IMR-90 (cell line): ENCODE measurements at regions not wholly inside any gene's neighbourhood (a gene's known extent, or its start where the extent isn't known, plus 50 kb on each side); places are given as distances from the start of the nearest gene placed in this dataset.

Source experiments
- ATAC-seq: fragments of 200-7000 bp; cut with Tn5 transposase; 2 replicates; pipeline ENCODE4 v1.9.1; 2020; ENCODE audit warnings: low read depth, mild to moderate bottlenecking, moderate library complexity
- BruUV-seq: library from RNA; stranded (reverse); fragments of 400-500 nt; replicated peaks from 2 replicates; lab custom pipeline; 2021; lab: Mats Ljungman, UMichigan
- CTCF ChIA-PET: fragments of 300-600 bp; formaldehyde crosslinking; extraction: SDS; loops from one replicate; lab custom pipeline; 2021; ENCODE audit warnings: antibody characterized with exemption; lab: Yijun Ruan, JAX
- POLR2A ChIA-PET: fragments of 300-600 bp; sonication (Branson Sonifier 250); formaldehyde crosslinking; loops from one replicate; lab custom pipeline; 2022; ENCODE audit warnings: antibody characterized with exemption; ENCODE audit not compliant: unreplicated experiment; lab: Charles Lee
- DNase-seq: peaks from one replicate; pipeline ENCODE4 v3.0.0; 2013
- H2AFZ ChIP-seq: replicated peaks from 2 replicates; pipeline ENCODE3; 2013; ENCODE audit warnings: low read length, mild to moderate bottlenecking; ENCODE audit not compliant: poor library complexity
- H2AK5ac ChIP-seq: 2 replicates; pipeline ENCODE4 v1.6.1; 2013; ENCODE audit warnings: low read depth, low read length, inconsistent platforms
- H2AK9ac ChIP-seq: replicated peaks from 2 replicates; pipeline ENCODE3; 2013; ENCODE audit warnings: mild to moderate bottlenecking, low read depth, low read length, moderate library complexity; ENCODE audit not compliant: poor library complexity
- H2BK120ac ChIP-seq: 2 replicates; pipeline ENCODE4 v1.6.1; 2013; ENCODE audit warnings: low read depth, low read length, inconsistent platforms
- H2BK15ac ChIP-seq: 3 replicates; pipeline ENCODE4 v1.6.1; 2013; ENCODE audit warnings: low read depth, low read length, inconsistent platforms
- H2BK20ac ChIP-seq: 2 replicates; pipeline ENCODE4 v1.6.1; 2013; ENCODE audit warnings: low read depth, mild to moderate bottlenecking, inconsistent platforms, low read length, moderate library complexity
- H2BK5ac ChIP-seq: 2 replicates; pipeline ENCODE4 v1.6.1; 2013; ENCODE audit warnings: mild to moderate bottlenecking, low read depth, low read length, inconsistent platforms; ENCODE audit not compliant: poor library complexity, severe bottlenecking
- H3K14ac ChIP-seq: replicated peaks from 2 replicates; pipeline ENCODE4 v1.6.1; 2013; ENCODE audit warnings: low read depth, low read length, inconsistent platforms
- H3K18ac ChIP-seq: 2 replicates; pipeline ENCODE4 v1.6.1; 2013; ENCODE audit warnings: low read depth, low read length, control low read depth
- H3K23ac ChIP-seq: 2 replicates; pipeline ENCODE4 v1.6.1; 2013; ENCODE audit warnings: low read depth, low read length, inconsistent platforms
- H3K27ac ChIP-seq: 2 replicates; pipeline ENCODE4 v1.5.1; 2013; ENCODE audit warnings: mild to moderate bottlenecking, control low read depth, low read length; ENCODE audit not compliant: insufficient read depth
- H3K27me3 ChIP-seq: 2 replicates; pipeline ENCODE4 v1.6.1; 2013; ENCODE audit warnings: low read length; ENCODE audit not compliant: control insufficient read depth, insufficient read depth
- H3K36me3 ChIP-seq: 2 replicates; pipeline ENCODE4 v1.6.1; 2013; ENCODE audit warnings: low read length, mixed read lengths; ENCODE audit not compliant: control insufficient read depth, insufficient read depth
- H3K4ac ChIP-seq: 2 replicates; pipeline ENCODE4 v1.6.1; 2013; ENCODE audit warnings: low read depth, low read length, inconsistent platforms
- H3K4me1 ChIP-seq: 2 replicates; pipeline ENCODE4 v1.6.1; 2013; ENCODE audit warnings: low read length, mixed read lengths; ENCODE audit not compliant: control insufficient read depth, insufficient read depth
- H3K4me2 ChIP-seq: 2 replicates; pipeline ENCODE4 v1.6.1; 2013; ENCODE audit warnings: low read depth, mild to moderate bottlenecking, control low read depth, low read length, moderate library complexity
- H3K4me3 ChIP-seq: 2 replicates; pipeline ENCODE4 v1.5.1; 2013; ENCODE audit warnings: low read depth, mild to moderate bottlenecking, control low read depth, low read length, moderate library complexity; ENCODE audit not compliant: insufficient read depth
- H3K56ac ChIP-seq: 2 replicates; pipeline ENCODE4 v1.6.1; 2013; ENCODE audit warnings: low read length, inconsistent platforms; ENCODE audit not compliant: insufficient read depth; ENCODE audit errors: extremely low read depth
- H3K79me1 ChIP-seq, 2 experiments: 2 replicates each; pipeline ENCODE4 v1.6.1; 2013; ENCODE audit warnings: low read length in 2 of 2, inconsistent platforms in 1 of 2, low read depth in 1 of 2
- H3K9ac ChIP-seq: 2 replicates; pipeline ENCODE4 v1.6.1; 2013; ENCODE audit warnings: low read depth, low read length, control low read depth
- H3K9me1 ChIP-seq: 2 replicates; pipeline ENCODE4 v1.6.1; 2013; ENCODE audit warnings: low read length, inconsistent platforms; ENCODE audit not compliant: insufficient read depth
- H3K9me3 ChIP-seq: 2 replicates; pipeline ENCODE4 v1.6.1; 2013; ENCODE audit warnings: low read length; ENCODE audit not compliant: control insufficient read depth, insufficient read depth
- H4K20me1 ChIP-seq: 2 replicates; pipeline ENCODE4 v1.6.1; 2013; ENCODE audit warnings: low read length, inconsistent platforms; ENCODE audit not compliant: insufficient read depth
- H4K5ac ChIP-seq: 2 replicates; pipeline ENCODE4 v1.6.1; 2013; ENCODE audit warnings: mild to moderate bottlenecking, low read depth, low read length, control low read depth
- H4K8ac ChIP-seq, 2 experiments: 2 replicates each; pipeline ENCODE4 v1.6.1; 2013; ENCODE audit warnings: low read depth in 2 of 2, low read length in 2 of 2, control low read depth in 1 of 2, inconsistent platforms in 1 of 2
- H4K91ac ChIP-seq: 2 replicates; pipeline ENCODE4 v1.6.1; 2013; ENCODE audit warnings: low read depth, low read length, inconsistent platforms; ENCODE audit not compliant: insufficient read depth
- CEBPB ChIP-seq: IDR thresholded peaks from 2 replicates; pipeline ENCODE4 v1.6.1; 2012; ENCODE audit warnings: low read depth, low read length, improper control_type of control experiment
- CHD1 ChIP-seq: IDR thresholded peaks from 2 replicates; pipeline ENCODE4 v1.6.1; 2012; ENCODE audit warnings: low read depth, low read length, improper control_type of control experiment
- FOS ChIP-seq: fragments of 150-350 bp; IDR thresholded peaks from 2 replicates; pipeline ENCODE4 v1.6.1; 2016; ENCODE audit warnings: low read depth, low read length
- MXI1 ChIP-seq: IDR thresholded peaks from 2 replicates; pipeline ENCODE4 v1.6.1; 2012; ENCODE audit warnings: low read depth, mild to moderate bottlenecking, low read length, moderate library complexity, borderline replicate concordance
- NFE2L2 ChIP-seq: fragments of 150-350 bp; IDR thresholded peaks from 2 replicates; pipeline ENCODE4 v1.6.1; 2016; ENCODE audit warnings: low read depth, mild to moderate bottlenecking, low read length
- POLR2A ChIP-seq: IDR thresholded peaks from 2 replicates; pipeline ENCODE4 v1.6.1; 2012; ENCODE audit warnings: mild to moderate bottlenecking, low read depth, low read length
- RAD21 ChIP-seq: IDR thresholded peaks from 2 replicates; pipeline ENCODE4 v1.6.1; 2012; ENCODE audit warnings: low read length, improper control_type of control experiment
- RCOR1 ChIP-seq: IDR thresholded peaks from 2 replicates; pipeline ENCODE4 v1.6.1; 2012; ENCODE audit warnings: mild to moderate bottlenecking, low read length, improper control_type of control experiment; ENCODE audit not compliant: insufficient replicate concordance
- RFX5 ChIP-seq: IDR thresholded peaks from 2 replicates; pipeline ENCODE4 v1.8.0; 2012; ENCODE audit warnings: low read depth, mild to moderate bottlenecking, low read length, moderate library complexity
- SMC3 ChIP-seq: fragments of 150-350 bp; IDR thresholded peaks from 2 replicates; pipeline ENCODE4 v1.6.1; 2016; ENCODE audit warnings: low read depth, mild to moderate bottlenecking, antibody characterized with exemption, low read length, moderate library complexity
- WGBS, 2 experiments: methylation state at CpG; one replicate each; pipeline versions ENCODE4 v1.1.5 to v1.1.7; 2013; ENCODE audit warnings: missing lambda C conversion rate in 2 of 2; ENCODE audit not compliant: insufficient read length in 1 of 2; ENCODE audit errors: extremely low coverage in 2 of 2; 5-methylcytosine and 5-hydroxymethylcytosine counted together
- dilution Hi-C: fragments of 300-500 bp; cut with HindIII; formaldehyde crosslinking; loops from one replicate; pipeline ENCODE4 v1.14.3; 2018; ENCODE audit warnings: low sequenced_read_pairs; ENCODE audit not compliant: unreplicated experiment
- in situ Hi-C: fragments of 300-500 bp; cut with MboI; formaldehyde crosslinking; loops from 3 replicates; pipeline ENCODE4 v1.14.3; 2019; ENCODE audit warnings: low sequenced_read_pairs, inconsistent platforms, mixed read lengths
- intact Hi-C: fragments of 100-400 bp; cut with micrococcal nuclease; formaldehyde crosslinking; loops from 2 replicates; pipeline ENCODE4 v1.10.0; 2022
- TF ChIP-seq, protein P1 (sequence below): fragments of 150-350 bp; IDR thresholded peaks from 2 replicates; pipeline ENCODE4 v1.6.1; 2017; ENCODE audit warnings: mild to moderate bottlenecking, antibody characterized with exemption, low read length, low read depth
- TF ChIP-seq, protein P2 (sequence below): conservative IDR thresholded peaks from 2 replicates; pipeline ENCODE4 v1.5.1; 2012; ENCODE audit warnings: mild to moderate bottlenecking, low read depth, low read length, improper control_type of control experiment

DNA sequence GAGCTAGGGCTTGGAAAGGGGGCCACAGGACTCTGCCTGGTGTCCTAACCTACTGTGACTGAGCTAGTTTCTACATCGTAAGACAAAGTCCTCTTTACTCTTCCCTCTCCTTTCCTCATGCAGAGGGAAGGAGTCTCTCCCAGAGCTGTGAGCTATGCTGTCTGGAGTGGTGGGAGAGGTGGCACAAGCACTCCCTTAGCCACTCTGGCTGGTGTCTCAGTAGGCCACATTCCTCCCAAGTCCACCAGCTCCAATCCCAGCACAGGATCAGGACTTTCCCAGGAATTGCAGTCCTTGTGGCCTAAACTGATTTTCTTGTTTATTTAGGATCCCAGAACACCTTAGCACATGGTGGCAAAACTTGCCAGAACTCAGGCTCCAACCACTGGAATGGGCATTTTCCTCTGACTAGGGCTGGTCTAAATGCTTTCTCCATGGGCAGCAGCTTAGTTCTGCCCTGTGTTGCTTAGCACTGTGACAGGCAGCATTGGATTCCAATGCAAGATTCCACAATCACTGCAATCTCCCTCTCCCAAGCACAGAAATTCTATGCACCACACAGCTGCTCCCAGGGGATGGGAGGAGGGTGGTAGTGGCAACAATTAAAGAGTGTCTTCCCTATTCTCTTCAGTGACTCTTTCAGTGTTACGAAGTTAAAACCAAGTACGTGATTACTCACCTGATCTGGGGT lies 733.3 kb downstream of the HACE1 start:
- H4K20me1 ChIP-seq: no peaks in the 10 kb centered on the region
- BruUV-seq: no TSS peak
- intact Hi-C loops: no loop called here
- H3K18ac ChIP-seq: no peak overlapping the region
- no peaks in the 10 kb centered on the region for H3K4me1 ChIP-seq
- no peak overlapping the region for H2AK9ac ChIP-seq
- no peaks in the 10 kb centered on the region for H3K9me1 ChIP-seq
- CTCF ChIA-PET: no interaction called here
- H3K27me3 ChIP-seq: no peaks in the 10 kb centered on the region
- no peak overlapping the region for H3K4ac ChIP-seq
- no peak overlapping the region for H3K14ac ChIP-seq
- no peak overlapping the region for H2BK15ac ChIP-seq
- no peak for ATAC-seq
- POLR2A ChIA-PET: interaction anchor here (0.5 kb wide), 1 partner anchor 26 kb away, joined by 3 read pairs; no protein-coding TSS in a partner anchor
- H3K9ac ChIP-seq: no peak overlapping the region
- no peak overlapping the region for H3K4me3 ChIP-seq
- H4K91ac ChIP-seq: no peak overlapping the region
- no peak overlapping the region for H3K27ac ChIP-seq
- no peak overlapping the region for H3K56ac ChIP-seq
- H2BK5ac ChIP-seq: no peak overlapping the region
- no peak overlapping the region for H2BK120ac ChIP-seq
- H2BK20ac ChIP-seq: no peak overlapping the region
- H4K8ac ChIP-seq: no peak overlapping the region
- no peak overlapping the region for H4K5ac ChIP-seq
- no peaks in the 10 kb centered on the region for H3K36me3 ChIP-seq
- no CpG with 5 or more reads among the region's 3 CpGs for WGBS, 2 experiments
- no peak for DNase-seq
- TF ChIP-seq SMC3 (no peak), RCOR1 (no peak), RFX5 (no peak), CHD1 (no peak), RAD21 (no peak), POLR2A (no peak), CEBPB (no peak), FOS (no peak), MXI1 (no peak), NFE2L2 (no peak)
- TF ChIP-seq, protein P1, sequence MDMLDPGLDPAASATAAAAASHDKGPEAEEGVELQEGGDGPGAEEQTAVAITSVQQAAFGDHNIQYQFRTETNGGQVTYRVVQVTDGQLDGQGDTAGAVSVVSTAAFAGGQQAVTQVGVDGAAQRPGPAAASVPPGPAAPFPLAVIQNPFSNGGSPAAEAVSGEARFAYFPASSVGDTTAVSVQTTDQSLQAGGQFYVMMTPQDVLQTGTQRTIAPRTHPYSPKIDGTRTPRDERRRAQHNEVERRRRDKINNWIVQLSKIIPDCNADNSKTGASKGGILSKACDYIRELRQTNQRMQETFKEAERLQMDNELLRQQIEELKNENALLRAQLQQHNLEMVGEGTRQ: no peak
- TF ChIP-seq, protein P2, sequence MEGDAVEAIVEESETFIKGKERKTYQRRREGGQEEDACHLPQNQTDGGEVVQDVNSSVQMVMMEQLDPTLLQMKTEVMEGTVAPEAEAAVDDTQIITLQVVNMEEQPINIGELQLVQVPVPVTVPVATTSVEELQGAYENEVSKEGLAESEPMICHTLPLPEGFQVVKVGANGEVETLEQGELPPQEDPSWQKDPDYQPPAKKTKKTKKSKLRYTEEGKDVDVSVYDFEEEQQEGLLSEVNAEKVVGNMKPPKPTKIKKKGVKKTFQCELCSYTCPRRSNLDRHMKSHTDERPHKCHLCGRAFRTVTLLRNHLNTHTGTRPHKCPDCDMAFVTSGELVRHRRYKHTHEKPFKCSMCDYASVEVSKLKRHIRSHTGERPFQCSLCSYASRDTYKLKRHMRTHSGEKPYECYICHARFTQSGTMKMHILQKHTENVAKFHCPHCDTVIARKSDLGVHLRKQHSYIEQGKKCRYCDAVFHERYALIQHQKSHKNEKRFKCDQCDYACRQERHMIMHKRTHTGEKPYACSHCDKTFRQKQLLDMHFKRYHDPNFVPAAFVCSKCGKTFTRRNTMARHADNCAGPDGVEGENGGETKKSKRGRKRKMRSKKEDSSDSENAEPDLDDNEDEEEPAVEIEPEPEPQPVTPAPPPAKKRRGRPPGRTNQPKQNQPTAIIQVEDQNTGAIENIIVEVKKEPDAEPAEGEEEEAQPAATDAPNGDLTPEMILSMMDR: no peak
- no peak overlapping the region for H2AFZ ChIP-seq
- H3K79me1 ChIP-seq: no peaks in the 10 kb centered on the region
- no peak overlapping the region for H3K4me2 ChIP-seq
- no peak overlapping the region for H3K23ac ChIP-seq
- dilution Hi-C loops: no loop called here
- peaks cover 16% of the 10 kb centered on the region; the same call in 1 of the 2 replicates for H3K9me3 ChIP-seq
- in situ Hi-C loops: no loop called here
- H2AK5ac ChIP-seq: no peak overlapping the region
